ELF-1 (cell line): ENCODE measurements at regions not wholly inside any gene's neighbourhood (a gene's known extent, or its start where the extent isn't known, plus 50 kb on each side); places are given as distances from the start of the nearest gene placed in this dataset.
"Not testable (repeated sequence)": the region's sequence is repeated elsewhere in the genome, so short reads cannot be mapped to it uniquely, and the experiment has no call there.

ENCODE experiments used
- DNase-seq: peaks from one replicate; pipeline ENCODE4 v3.0.0-alpha.2; 2016; ENCODE audit warnings: low read depth, low spot score

DNA sequence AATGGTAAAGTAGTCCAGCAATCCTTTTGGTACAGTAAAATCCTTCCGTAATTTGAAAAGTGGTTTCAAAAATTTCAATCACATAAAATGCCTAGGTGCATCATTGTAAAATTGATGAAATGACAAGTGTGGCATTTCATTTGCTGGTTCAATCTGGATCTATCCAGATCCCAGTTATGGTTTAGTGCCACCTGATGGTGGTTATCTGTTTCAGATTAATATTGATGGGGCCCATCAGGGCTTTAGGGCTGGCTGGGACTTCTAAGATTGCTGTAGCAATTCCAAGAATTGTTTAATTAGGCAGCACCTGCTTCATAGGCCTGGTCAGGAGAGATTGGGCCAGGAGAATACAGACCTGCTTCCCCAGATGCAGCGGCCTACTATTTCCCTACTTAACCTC, 55.5 kb upstream of the PIK3C3 start:
- DNase-seq, result no peak

DNA sequence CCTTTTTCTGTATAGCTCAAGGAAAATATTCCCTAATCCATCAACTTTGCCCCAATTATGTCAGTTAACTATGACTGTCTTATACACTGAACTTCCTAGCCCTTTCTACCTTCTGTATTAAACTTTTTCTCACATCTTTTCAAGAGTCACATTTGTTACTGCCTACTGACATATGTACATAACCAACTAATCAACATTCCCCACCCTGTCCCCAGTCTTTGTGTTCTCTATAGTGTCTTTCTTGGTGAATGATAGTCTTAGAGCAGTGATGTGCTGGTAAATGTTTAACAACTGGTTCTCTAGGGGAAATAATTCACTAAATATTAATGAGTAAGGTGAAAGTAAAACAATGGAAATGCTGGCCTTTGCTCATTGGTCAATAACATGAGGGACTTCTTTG, 61.6 kb upstream of the PIK3C3 start:
- no peak for DNase-seq

GRCh38 chr18:41887100-41887499, 67.9 kb upstream of the PIK3C3 start:
- no peak for DNase-seq

- DNase-seq, result no peak
These were observed 68.8 kb upstream of the PIK3C3 start for GRCh38 chr18:41886126-41886807.

GRCh38 chr18:41881285-41881684, 73.7 kb upstream of the PIK3C3 start:
- DNase-seq, result no peak

GRCh38 chr18:41879256-41879655, 75.8 kb upstream of the PIK3C3 start:
- no peak for DNase-seq

DNA sequence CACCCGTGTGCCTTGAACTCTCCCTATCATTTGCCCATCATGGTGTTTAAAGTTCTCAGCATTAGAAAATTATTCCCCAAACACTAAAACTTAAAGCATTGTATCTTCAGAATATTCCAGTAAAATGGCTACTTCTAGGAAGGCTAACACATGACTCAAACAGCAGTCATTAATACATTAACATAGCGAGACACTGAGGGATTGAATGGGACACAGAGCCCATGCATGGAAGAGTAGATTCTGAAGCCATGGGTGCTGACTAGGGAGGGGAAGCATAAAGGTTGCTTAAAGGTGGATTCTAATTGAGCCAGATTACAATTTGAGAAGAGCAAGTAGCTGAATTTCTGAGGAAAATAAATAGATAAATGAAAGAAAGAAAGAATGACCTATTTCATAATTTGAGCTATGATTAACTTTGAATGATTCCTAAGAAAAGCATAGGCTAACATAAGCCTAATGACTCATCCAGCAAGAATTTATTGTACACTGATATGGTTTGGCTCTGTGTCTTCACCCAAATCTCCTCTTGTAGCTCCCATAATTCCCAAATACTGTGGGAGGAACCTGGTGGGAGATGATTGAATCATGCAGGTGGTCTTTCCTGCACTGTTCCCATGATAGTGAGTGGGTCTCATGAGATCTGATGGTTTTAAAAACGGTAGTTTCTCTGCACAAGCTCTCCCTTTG, 79.8 kb upstream of the PIK3C3 start:
- no peak for DNase-seq

GRCh38 chr18:41873730-41874129, 81.3 kb upstream of the PIK3C3 start:
- DNase-seq, result no peak

GRCh38 chr18:41872206-41872605, 82.8 kb upstream of the PIK3C3 start:
- no peak for DNase-seq

- DNase-seq, result no peak
These were observed 83.6 kb upstream of the PIK3C3 start for GRCh38 chr18:41871229-41872000.

- no peak for DNase-seq
These were observed 84.2 kb upstream of the PIK3C3 start for GRCh38 chr18:41870817-41871216.

DNA sequence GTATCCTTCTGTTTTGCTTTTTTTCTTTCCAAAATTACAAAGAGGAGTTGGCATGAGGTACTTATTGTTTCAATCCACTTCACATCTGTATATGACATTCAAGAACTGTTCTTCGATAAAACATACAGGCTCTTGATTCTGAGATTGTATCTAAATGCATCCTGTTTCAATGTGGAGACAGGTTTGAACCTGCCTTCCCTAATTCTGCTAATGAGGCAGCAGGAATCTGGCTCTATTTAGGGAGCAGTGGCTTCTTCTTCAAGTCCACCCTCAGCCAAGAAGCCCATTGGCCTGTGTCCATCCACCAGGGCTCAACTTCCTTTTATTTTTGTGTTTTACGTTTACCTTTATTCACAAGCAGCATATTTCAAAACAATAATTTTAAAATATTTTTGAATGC, 84.8 kb upstream of the PIK3C3 start:
- DNase-seq, result no peak

GRCh38 chr18:41865796-41866195, 89.2 kb upstream of the PIK3C3 start:
- not testable (repeated sequence) for DNase-seq

DNA sequence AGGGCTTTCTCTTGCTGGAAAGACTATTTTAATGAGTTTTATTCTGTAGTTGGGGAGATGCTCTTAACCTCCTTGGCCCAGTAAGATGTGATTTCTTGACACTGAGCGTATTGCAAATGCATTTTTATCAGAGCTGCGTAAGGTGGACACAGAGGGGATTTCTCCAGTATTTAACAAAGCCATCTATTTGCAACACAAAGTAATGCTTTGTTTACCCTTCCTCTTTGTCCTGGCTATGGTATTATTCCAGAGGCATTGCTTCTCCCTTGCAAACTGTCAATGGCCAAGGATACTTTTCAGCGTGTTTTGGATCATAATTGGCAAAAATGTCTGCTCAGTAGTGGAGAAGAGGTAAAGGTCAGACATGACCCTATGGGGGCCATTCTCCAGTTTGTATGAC, 90.8 kb upstream of the PIK3C3 start:
- no peak for DNase-seq

- DNase-seq, result no peak
These were observed 92.1 kb upstream of the PIK3C3 start for GRCh38 chr18:41862921-41863320.

GRCh38 chr18:41860987-41861386, 94.0 kb upstream of the PIK3C3 start:
- DNase-seq, result no peak

DNA sequence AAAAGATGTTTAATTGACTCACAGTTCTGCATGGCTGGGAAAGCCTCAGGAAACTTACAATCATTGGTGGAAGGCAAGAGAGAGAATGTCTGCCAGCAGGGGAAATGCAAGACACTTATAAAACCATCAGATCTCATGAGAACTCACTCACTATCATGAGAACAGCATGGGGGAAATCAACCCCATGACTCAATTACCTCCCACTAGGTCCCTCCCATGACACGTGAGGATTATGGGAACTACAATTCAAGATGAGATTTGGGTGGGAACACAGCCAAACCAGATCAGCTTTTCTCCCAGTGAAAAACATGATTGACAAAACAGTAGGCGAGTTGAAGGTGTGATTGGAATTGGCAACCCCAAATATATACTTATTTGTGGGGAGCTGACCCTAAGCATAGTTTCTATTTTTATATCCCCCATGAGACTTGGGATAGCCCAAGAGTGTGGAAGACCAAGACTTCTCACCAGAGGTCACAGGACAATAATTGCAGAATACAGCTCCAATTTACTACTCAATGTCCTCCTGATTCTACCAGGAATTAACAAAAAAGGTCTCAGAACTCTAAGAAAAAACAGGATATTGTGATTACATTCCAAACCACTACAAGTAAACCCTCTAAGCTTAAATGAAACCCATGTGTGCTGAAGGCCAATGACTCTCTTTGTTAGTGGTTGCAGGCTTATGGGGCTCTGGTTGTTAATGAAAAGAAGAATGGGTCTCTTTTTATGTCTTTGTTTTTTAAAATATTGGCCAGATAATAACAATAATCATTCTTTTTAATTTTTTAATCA, 96.1 kb upstream of the PIK3C3 start:
- no peak for DNase-seq

DNA sequence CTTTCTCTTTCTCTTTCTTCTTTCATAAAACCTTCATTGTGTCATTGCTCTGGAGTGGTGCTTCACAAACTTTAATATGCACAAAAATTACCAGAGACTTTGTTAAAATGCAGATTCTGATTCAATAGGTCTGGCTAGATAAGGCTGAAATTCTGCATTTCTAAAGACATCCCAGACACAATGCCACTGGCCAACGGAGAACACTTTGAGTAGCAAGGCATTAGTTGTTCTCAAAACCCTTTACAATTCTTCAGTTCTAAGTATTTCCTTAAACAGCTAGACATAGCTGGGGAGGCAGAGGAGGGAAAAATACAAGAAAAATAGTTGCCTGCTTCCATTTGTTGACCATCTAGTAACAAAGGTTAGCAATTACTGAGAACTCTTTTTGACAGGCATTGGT, 101.8 kb upstream of the PIK3C3 start:
- DNase-seq, result no peak

GRCh38 chr18:41850781-41851180, 104.3 kb upstream of the PIK3C3 start:
- DNase-seq, result no peak

GRCh38 chr18:41849632-41850031, 105.4 kb upstream of the PIK3C3 start:
- DNase-seq, result no peak

DNA sequence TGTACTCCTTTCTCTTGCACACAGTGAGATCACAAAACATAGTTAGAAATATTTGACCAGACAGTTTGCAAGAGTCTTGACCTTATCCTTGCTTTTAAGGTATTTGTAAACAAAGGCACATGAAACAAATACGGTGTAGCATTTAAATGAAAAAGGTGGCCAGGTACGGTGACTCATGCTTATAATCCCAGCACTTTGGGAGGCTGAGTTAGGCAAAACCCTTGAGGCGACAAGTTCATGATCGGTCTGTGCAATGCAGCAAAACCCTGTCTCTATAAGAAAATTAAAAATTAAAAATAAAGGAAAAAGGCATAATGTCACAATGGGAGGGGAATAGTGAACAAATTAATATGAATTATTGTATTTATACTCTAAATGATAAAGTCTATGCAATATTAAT, 109.5 kb upstream of the PIK3C3 start:
- DNase-seq, result no peak

DNA sequence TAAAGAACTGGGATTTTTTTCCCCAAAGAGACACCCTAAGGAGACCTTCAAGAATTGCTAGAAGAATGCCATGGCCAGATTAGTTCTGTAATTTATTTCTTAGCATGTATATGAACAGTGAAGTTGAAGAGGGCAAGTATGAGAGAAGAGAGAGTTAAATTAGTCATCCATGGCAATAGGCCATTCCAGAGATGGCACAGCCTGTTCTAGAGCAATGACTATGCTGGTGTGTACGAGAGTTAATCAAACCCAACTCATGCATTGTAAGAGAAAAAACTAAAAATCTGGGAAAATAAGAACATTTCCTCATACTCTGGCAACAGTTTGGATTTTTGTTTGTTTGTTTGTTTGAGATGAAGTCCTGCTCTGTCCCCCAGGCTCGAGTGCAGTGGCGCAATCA, 112.1 kb upstream of the PIK3C3 start:
- DNase-seq, result no peak
